Osteoblast (primary cell): ENCODE measurements at regions not wholly inside any gene's neighbourhood (a gene's known extent, or its start where the extent isn't known, plus 50 kb on each side); places are given as distances from the start of the nearest gene placed in this dataset.

ENCODE experiments used
- DNase-seq: peaks from one replicate; pipeline ENCODE4 v3.0.0; 2011; ENCODE audit warnings: low spot score, mixed read lengths; ENCODE audit not compliant: insufficient read length; ENCODE audit errors: missing footprints
- H2AFZ ChIP-seq: 2 replicates; pipeline ENCODE4 v1.6.0; 2011; ENCODE audit warnings: mild to moderate bottlenecking, low read length
- H3K27ac ChIP-seq: 2 replicates; pipeline ENCODE4 v1.5.1; 2011; ENCODE audit warnings: mild to moderate bottlenecking, low read depth, low read length, moderate library complexity
- H3K27me3 ChIP-seq: 2 replicates; pipeline ENCODE4 v1.6.0; 2012; ENCODE audit warnings: mild to moderate bottlenecking, control low read depth, inconsistent platforms, low read length, moderate library complexity; ENCODE audit not compliant: insufficient read depth
- H3K36me3 ChIP-seq: 2 replicates; pipeline ENCODE4 v1.5.1; 2011; ENCODE audit warnings: mild to moderate bottlenecking, low read length, control low read depth, moderate library complexity; ENCODE audit not compliant: insufficient read depth
- H3K4me1 ChIP-seq: 2 replicates; pipeline ENCODE4 v1.5.1; 2011; ENCODE audit warnings: mild to moderate bottlenecking, low read length, control low read depth, moderate library complexity; ENCODE audit not compliant: insufficient read depth
- H3K4me2 ChIP-seq: 2 replicates; pipeline ENCODE4 v1.6.0; 2011; ENCODE audit warnings: mild to moderate bottlenecking, low read length; ENCODE audit not compliant: insufficient read depth
- H3K4me3 ChIP-seq: fragments of 200-600 bp; sonication (generic); 3 replicates; pipeline ENCODE4 v1.5.1; 2012; ENCODE audit warnings: mild to moderate bottlenecking, low read length, inconsistent platforms; ENCODE audit not compliant: insufficient read depth
- H3K79me2 ChIP-seq: 2 replicates; pipeline ENCODE4 v1.6.0; 2012; ENCODE audit warnings: mild to moderate bottlenecking, low read length, control low read depth, inconsistent platforms; ENCODE audit not compliant: insufficient read depth
- H3K9me3 ChIP-seq: 2 replicates; pipeline ENCODE4 v1.5.1; 2011; ENCODE audit warnings: low read depth, low read length, control low read depth
- H4K20me1 ChIP-seq: 2 replicates; pipeline ENCODE4 v1.6.0; 2012; ENCODE audit warnings: mild to moderate bottlenecking, low read length, control low read depth; ENCODE audit not compliant: insufficient read depth
- TF ChIP-seq, protein P1 (sequence below): IDR thresholded peaks from 2 replicates; pipeline ENCODE4 v1.5.1; 2011; ENCODE audit warnings: mild to moderate bottlenecking, low read depth, low read length, moderate library complexity; ENCODE audit errors: extremely low read depth

DNA sequence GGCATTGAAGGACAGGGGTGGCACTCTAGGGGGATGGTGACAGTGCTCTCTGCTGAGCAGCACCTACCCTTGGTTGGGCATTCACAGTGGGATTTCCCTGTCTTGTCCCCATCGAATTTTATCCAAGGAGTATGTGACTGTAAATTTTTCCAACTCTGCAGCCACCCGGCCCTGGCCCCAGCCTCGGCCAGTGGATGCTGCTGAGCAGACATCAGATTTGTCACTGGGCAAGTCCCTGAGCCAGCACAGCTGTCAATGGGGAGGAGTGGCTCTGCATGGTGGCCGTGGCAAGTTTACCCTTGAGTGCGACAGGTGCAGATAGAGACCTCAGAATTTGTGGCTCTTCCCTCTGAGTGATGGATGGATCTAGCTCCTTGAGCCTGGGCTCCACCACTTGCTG, 240.2 kb upstream of the CSF3R start:
- Histone ChIP-seq H3K4me1 (no peaks in the 10 kb centered on the region), H3K27me3 (no peaks in the 10 kb centered on the region), H3K4me3 (no peak overlapping the region), H3K27ac (no peak overlapping the region), H3K9me3 (no peaks in the 10 kb centered on the region), H4K20me1 (no peaks in the 10 kb centered on the region), H3K36me3 (no peaks in the 10 kb centered on the region), H3K79me2 (no peaks in the 10 kb centered on the region), H3K4me2 (no peak overlapping the region), H2AFZ (no peak overlapping the region)
- TF ChIP-seq, protein P1, sequence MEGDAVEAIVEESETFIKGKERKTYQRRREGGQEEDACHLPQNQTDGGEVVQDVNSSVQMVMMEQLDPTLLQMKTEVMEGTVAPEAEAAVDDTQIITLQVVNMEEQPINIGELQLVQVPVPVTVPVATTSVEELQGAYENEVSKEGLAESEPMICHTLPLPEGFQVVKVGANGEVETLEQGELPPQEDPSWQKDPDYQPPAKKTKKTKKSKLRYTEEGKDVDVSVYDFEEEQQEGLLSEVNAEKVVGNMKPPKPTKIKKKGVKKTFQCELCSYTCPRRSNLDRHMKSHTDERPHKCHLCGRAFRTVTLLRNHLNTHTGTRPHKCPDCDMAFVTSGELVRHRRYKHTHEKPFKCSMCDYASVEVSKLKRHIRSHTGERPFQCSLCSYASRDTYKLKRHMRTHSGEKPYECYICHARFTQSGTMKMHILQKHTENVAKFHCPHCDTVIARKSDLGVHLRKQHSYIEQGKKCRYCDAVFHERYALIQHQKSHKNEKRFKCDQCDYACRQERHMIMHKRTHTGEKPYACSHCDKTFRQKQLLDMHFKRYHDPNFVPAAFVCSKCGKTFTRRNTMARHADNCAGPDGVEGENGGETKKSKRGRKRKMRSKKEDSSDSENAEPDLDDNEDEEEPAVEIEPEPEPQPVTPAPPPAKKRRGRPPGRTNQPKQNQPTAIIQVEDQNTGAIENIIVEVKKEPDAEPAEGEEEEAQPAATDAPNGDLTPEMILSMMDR, result no peak
- DNase-seq, result no peak

DNA sequence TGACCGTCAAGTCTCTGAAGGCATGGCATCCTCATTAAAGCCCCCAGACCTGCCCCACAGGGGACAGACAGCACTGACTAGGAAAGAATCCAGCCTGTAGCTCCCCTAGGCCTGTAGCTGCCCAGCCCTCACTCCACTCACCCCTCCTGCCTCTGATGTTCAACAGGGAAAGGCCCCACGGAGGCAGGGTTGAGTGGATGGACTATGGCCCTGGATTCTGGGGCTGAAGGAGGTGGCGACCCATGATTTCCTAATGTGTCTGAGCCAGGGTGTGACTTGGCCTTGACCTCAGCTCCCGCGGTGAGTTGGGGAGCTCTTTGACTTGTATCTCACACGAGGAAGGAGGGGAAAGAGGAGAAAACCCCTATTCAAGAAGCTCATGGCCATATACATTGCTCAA, 238.5 kb upstream of the CSF3R start:
- Histone ChIP-seq H4K20me1 (no peaks in the 10 kb centered on the region), H3K4me1 (no peaks in the 10 kb centered on the region), H3K27ac (no peak overlapping the region), H3K79me2 (no peaks in the 10 kb centered on the region), H3K27me3 (no peaks in the 10 kb centered on the region), H3K4me3 (no peak overlapping the region), H2AFZ (no peak overlapping the region), H3K36me3 (no peaks in the 10 kb centered on the region), H3K4me2 (no peak overlapping the region), H3K9me3 (no peaks in the 10 kb centered on the region)
- TF ChIP-seq, protein P1, result no peak
- no peak for DNase-seq

DNA sequence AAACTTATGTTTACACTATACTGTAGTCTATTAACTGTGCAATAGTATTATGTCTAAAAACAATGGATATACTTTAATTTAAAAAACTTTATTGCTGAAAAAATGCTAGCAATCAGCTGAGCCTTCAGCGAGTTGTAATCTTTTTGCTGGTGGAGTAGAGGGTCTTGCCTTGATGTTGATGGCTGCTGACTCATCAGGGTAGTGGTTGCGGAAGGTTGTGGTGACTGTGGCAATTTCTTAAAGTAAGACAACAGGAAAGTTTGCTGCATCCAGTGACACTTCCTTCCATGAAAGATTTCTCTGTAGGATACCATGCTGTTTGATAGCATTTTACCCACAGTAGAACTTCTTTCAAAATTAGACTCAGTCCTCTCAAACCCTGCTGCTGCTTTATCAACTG, 234.7 kb upstream of the CSF3R start:
- Histone ChIP-seq H4K20me1 (no peaks in the 10 kb centered on the region), H3K4me2 (no peak overlapping the region), H3K4me3 (no peak overlapping the region), H3K27me3 (peaks cover 3% of the 10 kb centered on the region), H3K9me3 (no peaks in the 10 kb centered on the region), H3K27ac (no peak overlapping the region), H3K79me2 (no peaks in the 10 kb centered on the region), H3K4me1 (no peaks in the 10 kb centered on the region), H2AFZ (no peak overlapping the region), H3K36me3 (no peaks in the 10 kb centered on the region)
- TF ChIP-seq, protein P1, result no peak
- DNase-seq, result no peak

DNA sequence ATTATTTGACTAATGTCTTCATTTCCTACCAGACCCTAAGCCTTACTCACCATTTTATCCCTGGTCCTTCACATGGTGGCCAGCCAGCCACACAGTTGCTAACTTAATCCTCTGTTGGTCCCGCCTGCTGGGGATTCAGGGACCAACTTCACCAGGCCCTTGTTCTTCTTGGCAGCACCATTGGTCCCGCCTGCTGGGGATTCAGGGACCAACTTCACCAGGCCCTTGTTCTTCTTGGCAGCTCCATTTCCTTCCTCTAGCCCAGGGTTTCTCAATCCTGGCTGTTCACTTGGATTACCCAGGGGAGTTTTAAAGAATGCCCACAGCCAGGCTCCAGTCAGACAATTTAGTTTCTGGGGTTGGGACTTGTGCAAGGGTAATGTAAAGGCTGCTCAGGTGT, 233.1 kb upstream of the CSF3R start:
- no peaks in the 10 kb centered on the region for H3K36me3 ChIP-seq
- H3K9me3 ChIP-seq, result no peaks in the 10 kb centered on the region
- no peak overlapping the region for H3K27ac ChIP-seq
- no peak overlapping the region for H3K4me2 ChIP-seq
- no peaks in the 10 kb centered on the region for H4K20me1 ChIP-seq
- no peak for DNase-seq
- H3K4me1 ChIP-seq, result no peaks in the 10 kb centered on the region
- H3K27me3 ChIP-seq, result peaks cover 5% of the 10 kb centered on the region
- no peaks in the 10 kb centered on the region for H3K79me2 ChIP-seq
- H2AFZ ChIP-seq, result no peak overlapping the region
- no peak overlapping the region for H3K4me3 ChIP-seq
- TF ChIP-seq, protein P1, result no peak
